ENCODE measurements at regions not wholly inside any gene's neighbourhood (a gene's known extent, or its start where the extent isn't known, plus 50 kb on each side); places are given as distances from the start of the nearest gene placed in this dataset.

GRCh38 chrX:39985551-39985950 lies 112.2 kb downstream of the BCOR start:
- H3K79me2 ChIP-seq (ENCODE audit: insufficient read depth, low read length), result no peaks in the 10 kb centered on the region
- H3K18ac ChIP-seq (ENCODE audit: insufficient read length, low read depth, low read length), result no peak overlapping the region
- H3K4me1 ChIP-seq (ENCODE audit: insufficient read depth, low read length), result peaks cover 2% of the 10 kb centered on the region; the same call in 1 of the 2 replicates
- H4K91ac ChIP-seq (ENCODE audit: insufficient read length, low read depth, low read length), result no peak overlapping the region
- Mint-ChIP-seq H3K27me3 (ENCODE audit: low read depth) (peaks cover 8% of the 10 kb centered on the region), H3K36me3 (ENCODE audit: insufficient read depth in 1 of 3, low read depth in 3 of 3) (peaks cover 0 to 4% (median 0%) of the 10 kb centered on the region in 3 experiments; a peak in 3 of 7 replicates), H3K4me1 (peaks cover 12 to 20% of the 10 kb centered on the region in 2 experiments), H3K4me3 (no peak overlapping the region), H3K27ac (no peak overlapping the region), H3K9me3 (peaks cover 58 to 59% of the 10 kb centered on the region in 2 experiments)
- H4K8ac ChIP-seq (replicated peaks; ENCODE audit: insufficient read length, low read depth, low read length), result no peak overlapping the region
- H3K9ac ChIP-seq (ENCODE audit: extremely low read depth, insufficient read length, low read length), result no peak overlapping the region
- H2AFZ ChIP-seq (ENCODE audit: low read length), result no peak overlapping the region
- H2BK12ac ChIP-seq (ENCODE audit: insufficient read length, low read depth, low read length), result no peak overlapping the region
- H3K27me3 ChIP-seq (ENCODE audit: insufficient read depth, low read length), result no peaks in the 10 kb centered on the region
- H3K56ac ChIP-seq (ENCODE audit: insufficient read length, low read depth, low read length), result no peak overlapping the region
- no peak overlapping the region for H2BK20ac ChIP-seq (ENCODE audit: low read depth, low read length, poor library complexity, severe bottlenecking)
- no peak overlapping the region for H3K27ac ChIP-seq (ENCODE audit: insufficient read length, low read depth, low read length)
- no CpG with 5 or more reads among the region's 4 CpGs for WGBS (ENCODE audit: extremely low coverage, insufficient read length, low lambda C conversion rate)
- no peak overlapping the region for H3K4me2 ChIP-seq (ENCODE audit: insufficient read depth, insufficient read length, low read length)
- no peaks in the 10 kb centered on the region for H3K9me3 ChIP-seq (ENCODE audit: control insufficient read depth, low read depth, low read length)
- no peak overlapping the region for H3T11ph ChIP-seq (ENCODE audit: low read length)
- no peak overlapping the region for H2BK120ac ChIP-seq (ENCODE audit: low read depth, low read length, poor library complexity, severe bottlenecking)
- no peak for TF ChIP-seq CTCF (conservative IDR thresholded peaks at IDR 0.05)
- no peak overlapping the region for H2BK5ac ChIP-seq (ENCODE audit: insufficient read length, low read length)
- no peak overlapping the region for H3K14ac ChIP-seq (ENCODE audit: insufficient read depth, low read length)
- no peaks in the 10 kb centered on the region for H4K20me1 ChIP-seq (ENCODE audit: control insufficient read depth, insufficient read depth, insufficient read length)
- no peak overlapping the region for H3K23ac ChIP-seq (ENCODE audit: insufficient read length, low read depth, low read length)
- H3K79me1 ChIP-seq (ENCODE audit: insufficient read depth, low read depth, low read length, poor library complexity, severe bottlenecking), result no peaks in the 10 kb centered on the region
- no peak overlapping the region for H3K4ac ChIP-seq (ENCODE audit: low read depth, low read length)
- H2BK15ac ChIP-seq (ENCODE audit: low read depth, low read length), result no peak overlapping the region
- no peaks in the 10 kb centered on the region for H3K23me2 ChIP-seq (ENCODE audit: insufficient read length, low read depth, low read length, poor library complexity, severe bottlenecking)
- H2AK5ac ChIP-seq (ENCODE audit: insufficient read length, low read length), result no peak overlapping the region
- no peak overlapping the region for H4K5ac ChIP-seq (ENCODE audit: insufficient read length, low read depth, low read length)
- DNase-seq, result peak; percentile 62

Measured in H9 (cell line).